NT2/D1 (cell line): ENCODE measurements at regions not wholly inside any gene's neighbourhood (a gene's known extent, or its start where the extent isn't known, plus 50 kb on each side); places are given as distances from the start of the nearest gene placed in this dataset.

ENCODE experiments used
- DNase-seq: peaks from one replicate; pipeline ENCODE4 v3.0.0-alpha.2; 2011; ENCODE audit warnings: low read depth, low spot score
- H3K27me3 ChIP-seq: 2 replicates; pipeline ENCODE4 v1.6.0; 2011; ENCODE audit warnings: mild to moderate bottlenecking; ENCODE audit not compliant: insufficient read length, insufficient read depth
- H3K36me3 ChIP-seq: 2 replicates; pipeline ENCODE4 v1.6.1; 2011; ENCODE audit warnings: mild to moderate bottlenecking, low read length, mixed read lengths; ENCODE audit not compliant: insufficient read depth, insufficient read length
- H3K4me1 ChIP-seq: 2 replicates; pipeline ENCODE4 v1.5.1; 2011; ENCODE audit not compliant: insufficient read depth, insufficient read length
- H3K4me3 ChIP-seq: 2 replicates; pipeline ENCODE4 v1.5.1; 2011; ENCODE audit warnings: low read depth; ENCODE audit not compliant: insufficient read length
- H3K9ac ChIP-seq: 2 replicates; pipeline ENCODE4 v1.6.0; 2011; ENCODE audit warnings: low read depth; ENCODE audit not compliant: insufficient read length
- H3K9me3 ChIP-seq: 2 replicates; pipeline ENCODE4 v1.5.1; 2011; ENCODE audit warnings: mild to moderate bottlenecking, low read length; ENCODE audit not compliant: insufficient read depth
- SUZ12 ChIP-seq: IDR thresholded peaks from 2 replicates; pipeline ENCODE4 v1.6.1; 2011; ENCODE audit not compliant: insufficient read length, insufficient read depth; ENCODE audit errors: extremely low read depth
- YY1 ChIP-seq: IDR thresholded peaks from 2 replicates; pipeline ENCODE4 v1.6.1; 2011; ENCODE audit not compliant: insufficient read length, insufficient read depth
- ZNF274 ChIP-seq: IDR thresholded peaks from 2 replicates; pipeline ENCODE4 v1.6.1; 2011; ENCODE audit warnings: mild to moderate bottlenecking, low read depth, low read length

- H3K27me3 ChIP-seq: no peaks in the 10 kb centered on the region
- no peaks in the 10 kb centered on the region for H3K9me3 ChIP-seq
- no peak overlapping the region for H3K9ac ChIP-seq
- no peaks in the 10 kb centered on the region for H3K36me3 ChIP-seq
- TF ChIP-seq YY1: no peak
- TF ChIP-seq SUZ12: no peak
- TF ChIP-seq ZNF274: no peak
- DNase-seq: no peak
- no peak overlapping the region for H3K4me3 ChIP-seq
- no peaks in the 10 kb centered on the region for H3K4me1 ChIP-seq
Observed at GRCh38 chr5:27276119-27276518, 237.7 kb upstream of the CDH9 start.

- H3K9ac ChIP-seq: no peak overlapping the region
- TF ChIP-seq ZNF274: no peak
- TF ChIP-seq YY1: no peak
- no peak for TF ChIP-seq SUZ12
Observed at GRCh38 chr5:27275345-27275744, 237.0 kb upstream of the CDH9 start.

GRCh38 chr5:27269766-27270165 lies 231.4 kb upstream of the CDH9 start:
- Histone ChIP-seq H3K27me3 (no peaks in the 10 kb centered on the region), H3K4me3 (no peak overlapping the region), H3K36me3 (no peaks in the 10 kb centered on the region), H3K9ac (no peak overlapping the region), H3K9me3 (peaks cover 8% of the 10 kb centered on the region; the same call in 1 of the 2 replicates), H3K4me1 (no peaks in the 10 kb centered on the region)
- TF ChIP-seq SUZ12: no peak
- TF ChIP-seq ZNF274: no peak
- no peak for TF ChIP-seq YY1
- DNase-seq: no peak

More at GRCh38 chr5:27275345-27275744, 237.0 kb upstream of the CDH9 start:
- H3K4me3 ChIP-seq: no peak overlapping the region
- H3K9me3 ChIP-seq: no peaks in the 10 kb centered on the region
- H3K36me3 ChIP-seq: no peaks in the 10 kb centered on the region
- DNase-seq: no peak
- H3K4me1 ChIP-seq: no peaks in the 10 kb centered on the region
- H3K27me3 ChIP-seq: no peaks in the 10 kb centered on the region

DNA sequence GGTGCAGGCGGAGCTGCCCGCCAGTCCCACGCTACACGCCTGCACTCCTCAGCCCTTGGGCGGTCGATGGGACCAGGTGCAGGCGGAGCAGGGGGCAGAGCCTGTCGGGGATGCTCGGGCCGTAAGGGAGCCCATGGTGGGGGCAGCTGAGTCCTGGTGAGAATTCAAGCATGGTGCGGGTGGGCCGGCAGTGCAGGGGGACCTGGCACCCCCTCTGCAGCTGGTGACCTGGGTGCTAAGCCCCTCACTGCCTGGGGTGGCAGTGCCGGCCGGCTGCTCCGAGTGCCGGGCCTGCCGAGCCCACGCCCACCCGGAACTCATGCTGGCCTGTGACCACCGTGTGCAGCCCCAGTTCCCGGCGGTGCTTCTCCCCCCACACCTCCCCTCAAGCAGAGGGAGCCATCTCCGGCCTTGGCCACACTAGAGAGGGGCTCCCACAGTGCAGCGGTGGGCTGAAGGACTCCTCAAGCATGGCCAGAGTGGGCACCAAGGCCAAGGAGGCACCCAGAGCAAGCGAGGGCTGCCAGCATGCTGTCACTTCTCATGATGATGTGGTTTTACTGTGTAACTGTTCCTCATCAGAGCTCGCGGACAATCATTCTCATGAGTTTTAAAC lies 228.9 kb upstream of the CDH9 start:
- no peaks in the 10 kb centered on the region for H3K27me3 ChIP-seq
- no peak for DNase-seq
- H3K9me3 ChIP-seq: peaks cover 20% of the 10 kb centered on the region
- TF ChIP-seq SUZ12 (no peak), YY1 (no peak)
- H3K36me3 ChIP-seq: no peaks in the 10 kb centered on the region
- H3K9ac ChIP-seq: no peak overlapping the region
- no peaks in the 10 kb centered on the region for H3K4me1 ChIP-seq
- H3K4me3 ChIP-seq: no peak overlapping the region

DNA sequence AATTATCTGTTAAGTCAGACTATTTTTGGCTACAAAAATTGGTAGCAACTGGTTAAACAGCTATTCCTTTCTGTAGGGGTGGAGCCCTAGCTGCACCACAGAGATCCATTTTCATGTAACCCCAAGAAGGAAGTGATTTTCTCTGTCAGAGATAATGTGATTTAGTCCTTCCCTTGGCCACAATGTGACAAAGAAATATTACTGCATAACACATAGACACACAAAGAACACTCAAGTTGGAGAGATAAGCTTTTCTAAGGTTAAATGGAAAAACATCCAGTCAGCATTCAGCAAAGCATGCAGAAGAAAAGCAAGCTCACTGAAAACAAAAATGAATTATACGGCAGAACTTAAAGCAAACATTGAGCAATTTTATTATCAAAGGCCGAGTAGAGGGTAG lies 227.8 kb upstream of the CDH9 start:
- H3K36me3 ChIP-seq: no peaks in the 10 kb centered on the region
- H3K9me3 ChIP-seq: peaks cover 20% of the 10 kb centered on the region
- H3K4me3 ChIP-seq: no peak overlapping the region
- no peaks in the 10 kb centered on the region for H3K27me3 ChIP-seq
- DNase-seq: no peak
- no peak overlapping the region for H3K9ac ChIP-seq
- no peaks in the 10 kb centered on the region for H3K4me1 ChIP-seq
- TF ChIP-seq YY1 (no peak), ZNF274 (no peak), SUZ12 (no peak)

DNA sequence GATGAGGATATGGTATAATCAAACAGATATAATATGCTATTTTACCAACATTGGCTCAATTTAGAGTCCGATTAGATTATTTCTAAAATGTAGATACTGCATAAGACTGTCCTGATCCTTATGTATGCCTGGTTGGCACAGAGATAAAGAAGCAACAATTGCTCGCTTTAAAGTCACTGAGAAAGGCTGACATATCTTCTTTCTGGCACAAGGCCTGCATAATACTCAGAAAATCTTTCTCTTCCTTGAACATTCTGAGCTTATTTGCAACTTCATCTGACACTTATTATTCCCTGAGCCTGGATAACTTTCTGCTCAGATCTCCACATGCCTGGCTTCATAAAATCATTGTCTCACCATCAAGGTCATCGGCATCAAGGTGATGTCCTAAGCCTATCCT lies 219.3 kb upstream of the CDH9 start:
- TF ChIP-seq SUZ12 (no peak), ZNF274 (no peak), YY1 (no peak)
- Histone ChIP-seq H3K27me3 (no peaks in the 10 kb centered on the region), H3K4me3 (no peak overlapping the region), H3K36me3 (no peaks in the 10 kb centered on the region), H3K9me3 (no peaks in the 10 kb centered on the region), H3K9ac (no peak overlapping the region), H3K4me1 (no peaks in the 10 kb centered on the region)
- no peak for DNase-seq

DNA sequence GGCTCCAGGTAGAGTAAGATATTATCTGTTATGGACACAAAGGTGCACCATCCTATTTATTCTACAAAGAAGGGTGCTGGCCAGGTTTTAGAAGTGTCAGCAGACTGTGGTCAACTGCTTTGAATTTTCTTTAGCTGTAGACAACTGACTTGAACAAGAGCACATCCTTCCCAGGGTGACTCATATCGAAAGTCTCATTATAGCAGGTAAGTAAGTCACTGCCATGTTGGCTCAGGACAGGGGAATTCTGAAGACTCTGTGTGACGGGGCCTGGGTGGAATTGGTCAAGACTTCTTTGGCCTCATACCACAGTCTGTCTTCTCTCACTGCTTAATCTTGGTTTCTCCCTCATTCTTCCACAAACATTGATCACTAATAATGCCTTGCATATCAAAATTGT lies 214.5 kb upstream of the CDH9 start:
- Histone ChIP-seq H3K9ac (no peak overlapping the region), H3K27me3 (no peaks in the 10 kb centered on the region), H3K4me3 (no peak overlapping the region), H3K4me1 (no peaks in the 10 kb centered on the region), H3K36me3 (no peaks in the 10 kb centered on the region), H3K9me3 (no peaks in the 10 kb centered on the region)
- TF ChIP-seq SUZ12 (no peak), ZNF274 (no peak)
- DNase-seq: no peak

DNA sequence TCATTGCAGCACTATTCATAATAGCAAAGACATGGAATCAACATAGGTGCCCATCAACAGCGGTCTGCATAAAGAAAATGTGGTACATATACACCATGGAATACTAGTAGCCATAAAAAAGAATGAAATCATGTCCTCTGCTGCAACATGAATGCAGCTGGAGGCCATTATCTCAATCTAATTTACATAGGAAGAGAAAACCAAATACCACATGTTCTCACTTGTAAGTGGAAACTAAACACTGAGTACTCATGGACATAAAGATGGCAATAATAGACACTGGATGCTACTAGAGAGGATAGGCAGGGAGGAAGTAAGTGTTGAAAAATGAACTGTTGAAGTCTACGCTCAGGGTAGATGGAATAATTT lies 203.9 kb upstream of the CDH9 start:
- DNase-seq: no peak
- H3K4me3 ChIP-seq: no peak overlapping the region
- no peaks in the 10 kb centered on the region for H3K36me3 ChIP-seq
- no peaks in the 10 kb centered on the region for H3K27me3 ChIP-seq
- no peak for TF ChIP-seq SUZ12
- TF ChIP-seq YY1: no peak
- no peak for TF ChIP-seq ZNF274
- H3K9me3 ChIP-seq: no peaks in the 10 kb centered on the region
- no peaks in the 10 kb centered on the region for H3K4me1 ChIP-seq
- H3K9ac ChIP-seq: no peak overlapping the region
